IPS DF 4.7 (cell line): ENCODE measurements at regions not wholly inside any gene's neighbourhood (a gene's known extent, or its start where the extent isn't known, plus 50 kb on each side); places are given as distances from the start of the nearest gene placed in this dataset.

Experiments
- DNase-seq: peaks from one replicate; pipeline ENCODE4 v3.0.0-alpha.2; 2013; ENCODE audit warnings: low spot score; ENCODE audit errors: extremely low read depth

DNA sequence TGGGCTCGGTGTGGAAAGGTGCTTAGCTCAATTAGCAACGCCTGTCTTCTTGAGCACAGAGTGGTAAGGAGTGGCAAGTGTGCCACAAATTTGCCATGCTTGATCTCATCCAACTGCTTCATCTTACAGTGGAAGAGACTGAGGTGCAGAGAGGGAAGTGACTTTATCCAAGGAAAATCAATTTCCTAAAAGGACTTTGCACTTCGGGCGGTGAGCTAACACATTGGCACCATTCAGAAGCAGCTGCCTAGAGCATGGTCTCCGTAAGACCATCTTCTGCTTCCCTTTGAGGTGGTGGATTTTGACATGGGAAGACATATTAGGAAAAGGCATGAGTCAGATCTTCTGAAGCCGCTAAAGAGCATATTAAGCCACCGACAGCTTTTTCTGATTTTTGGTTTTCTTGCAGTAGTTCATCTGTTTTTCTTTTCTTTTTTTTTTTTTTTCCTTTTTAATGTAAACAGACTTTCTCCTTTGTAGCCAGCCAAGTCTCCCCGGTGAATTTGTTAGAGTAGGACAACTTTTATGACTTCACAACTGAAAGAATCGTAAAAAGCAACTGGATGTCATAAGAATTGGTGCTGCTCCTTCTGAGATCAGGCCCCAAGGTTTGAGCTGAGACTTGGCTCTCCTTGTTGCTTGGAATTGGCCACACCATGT, 273.2 kb downstream of the CDC5L start:
- DNase-seq, result no peak

DNA sequence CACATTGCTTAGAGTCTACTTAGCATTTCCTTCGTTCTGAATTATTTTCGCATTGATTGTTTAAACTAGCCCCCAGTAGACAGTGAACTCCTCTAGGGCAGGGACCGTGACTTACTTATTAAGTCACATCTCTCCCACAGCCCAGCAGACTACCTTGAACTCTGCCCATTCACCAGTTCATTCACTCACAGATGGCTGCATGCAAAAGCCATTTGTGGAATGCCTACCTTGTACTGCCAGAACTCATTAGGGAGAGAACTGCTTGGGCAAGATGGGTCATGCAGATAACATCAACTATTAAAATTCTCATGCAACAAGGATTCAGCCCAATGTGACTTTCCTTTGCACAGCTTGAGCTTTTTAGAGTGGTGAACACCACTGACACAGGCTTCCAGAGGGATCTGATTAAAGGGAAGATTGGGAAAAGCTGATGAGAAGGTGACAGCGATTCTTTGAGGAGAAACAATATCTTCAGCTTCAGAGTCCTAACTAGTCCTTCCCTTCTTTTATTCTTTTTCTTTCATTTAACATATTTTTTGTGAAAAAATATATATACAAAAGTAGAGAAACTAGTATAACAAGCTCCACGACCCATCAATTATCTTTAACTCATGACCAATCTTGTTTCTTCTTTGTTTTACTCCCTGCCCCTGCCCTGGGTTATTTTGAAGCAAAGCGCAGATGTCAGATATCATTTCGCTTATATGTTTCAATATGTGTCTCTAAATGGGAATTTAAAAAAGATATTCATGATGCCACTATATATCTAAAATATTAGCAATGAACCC, 273.9 kb downstream of the CDC5L start:
- DNase-seq, result no peak

DNA sequence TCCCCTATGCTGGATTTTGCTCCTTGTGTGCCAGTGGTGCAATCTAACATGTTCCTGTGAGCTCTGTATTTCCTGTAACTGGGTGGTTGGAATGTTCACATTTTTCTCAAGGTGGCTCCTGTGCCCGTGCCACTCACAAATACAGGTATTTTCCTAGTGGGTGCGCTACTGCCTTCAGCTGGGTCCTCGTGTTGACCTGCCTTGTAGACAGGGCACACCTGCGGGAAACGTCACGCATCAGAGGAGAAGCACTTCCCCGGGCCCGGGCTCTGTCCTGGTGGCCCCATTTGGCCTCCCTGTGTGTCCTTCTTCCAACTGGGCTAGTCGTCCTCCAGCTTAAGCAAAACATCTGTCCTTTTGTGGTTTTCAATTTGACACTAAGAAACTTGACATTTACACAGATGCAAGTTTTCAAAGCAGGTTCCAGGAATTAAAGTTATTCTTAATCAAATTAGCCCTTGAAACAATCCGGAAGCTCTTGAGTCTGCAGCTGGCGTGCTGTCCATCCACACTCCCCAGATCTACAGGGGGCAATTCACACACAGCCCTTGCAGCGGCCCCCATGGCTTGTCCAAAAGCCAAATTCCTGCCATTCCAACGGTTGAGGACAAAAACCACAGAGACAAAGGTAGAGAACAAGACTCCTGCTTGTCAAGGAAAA, 275.1 kb downstream of the CDC5L start:
- peak; percentile 87 for DNase-seq

DNA sequence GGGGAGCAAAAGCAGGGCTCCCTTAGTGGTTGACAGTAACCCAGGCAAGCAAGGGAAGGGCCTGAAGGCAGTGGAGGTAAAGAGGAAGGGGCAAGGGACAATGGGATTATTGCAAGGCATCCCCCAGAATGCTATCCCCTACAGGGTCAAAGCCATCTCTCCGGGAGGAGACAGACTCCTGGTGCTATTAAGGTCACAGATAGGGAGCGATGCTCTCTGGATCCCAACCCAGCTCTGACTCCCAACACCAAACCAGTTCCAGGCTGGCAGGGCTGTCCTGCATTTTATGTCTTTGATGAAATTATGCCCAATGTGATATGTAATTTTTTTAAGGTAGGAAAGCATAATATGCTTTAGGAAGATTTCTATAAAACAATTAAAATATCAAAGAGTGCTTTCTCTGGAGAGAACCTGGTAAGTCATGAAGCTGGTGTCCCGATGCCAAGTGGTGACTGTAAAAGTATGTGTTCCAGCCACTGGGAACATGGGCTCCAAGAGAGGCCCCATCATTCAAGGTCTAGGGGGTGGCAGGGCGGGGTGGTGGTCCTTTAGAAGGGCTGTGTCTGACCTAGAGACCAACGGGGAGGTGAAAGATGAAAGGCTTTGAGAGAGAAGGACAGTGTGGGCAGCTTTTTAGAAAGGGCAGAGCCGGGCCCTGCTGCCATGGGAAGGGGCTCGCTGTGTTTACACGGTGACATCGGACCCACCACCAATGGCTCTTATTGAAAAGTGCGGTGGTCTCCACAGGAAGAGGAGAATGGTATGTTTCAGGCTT, 276.5 kb downstream of the CDC5L start:
- no peak for DNase-seq

DNA sequence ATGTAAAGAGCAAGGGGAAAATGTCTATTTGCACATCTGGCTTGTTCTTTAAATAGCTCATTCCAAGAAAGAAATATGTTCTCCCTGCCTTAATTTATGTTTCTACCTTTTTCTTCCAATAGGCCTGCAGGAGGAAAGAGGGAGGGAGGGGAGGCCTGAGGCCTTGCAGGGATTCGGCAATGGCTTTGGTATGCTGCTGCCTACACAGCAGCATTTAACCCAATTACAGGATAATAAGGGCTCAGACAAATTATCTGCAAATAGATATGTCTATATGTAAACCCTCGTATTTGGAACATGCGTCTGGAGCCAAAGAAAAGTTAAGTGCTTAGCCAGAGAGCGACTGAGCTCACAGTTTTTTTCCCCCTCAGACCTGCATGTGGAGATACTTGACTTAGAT, 277.2 kb downstream of the CDC5L start:
- DNase-seq, result no peak

DNA sequence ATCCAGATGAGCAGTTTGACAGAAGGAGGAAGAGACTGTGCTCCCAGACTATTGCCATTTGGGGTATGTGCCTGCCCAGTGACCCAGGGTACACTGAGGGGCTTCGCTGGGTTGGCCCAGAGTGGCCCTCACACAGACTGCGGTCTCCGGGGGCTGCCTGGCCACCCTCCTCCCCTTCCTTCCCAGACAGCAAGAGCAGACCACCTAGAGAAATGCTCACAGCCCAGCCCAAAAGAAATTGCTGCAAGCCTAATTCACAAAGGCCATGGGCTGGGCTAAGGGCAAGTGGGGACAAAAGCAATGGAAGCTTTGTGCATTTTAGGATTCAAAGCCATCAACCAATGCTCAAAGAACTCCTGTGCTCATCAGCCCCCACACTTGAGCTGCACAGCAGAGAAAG, 277.6 kb downstream of the CDC5L start:
- DNase-seq, result no peak

DNA sequence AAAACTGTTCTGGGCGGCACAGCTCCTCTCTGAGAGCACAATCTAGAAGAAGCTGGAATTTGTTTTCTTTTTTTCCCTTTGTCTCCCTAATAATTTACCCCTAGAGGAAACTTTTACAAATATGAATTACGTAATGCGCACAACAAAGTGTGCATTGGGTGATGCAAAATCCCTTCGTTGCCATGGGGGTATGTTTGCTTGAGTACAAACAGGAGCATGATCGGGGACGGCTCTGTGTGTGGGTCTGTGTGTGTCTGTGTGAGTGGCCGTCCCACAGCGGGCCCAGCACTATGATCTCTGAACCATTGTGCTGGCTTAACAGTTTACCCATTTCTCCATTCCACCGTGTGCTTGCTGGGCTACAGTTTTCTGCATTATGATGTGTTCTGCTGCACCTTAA, 278.2 kb downstream of the CDC5L start:
- no peak for DNase-seq

DNA sequence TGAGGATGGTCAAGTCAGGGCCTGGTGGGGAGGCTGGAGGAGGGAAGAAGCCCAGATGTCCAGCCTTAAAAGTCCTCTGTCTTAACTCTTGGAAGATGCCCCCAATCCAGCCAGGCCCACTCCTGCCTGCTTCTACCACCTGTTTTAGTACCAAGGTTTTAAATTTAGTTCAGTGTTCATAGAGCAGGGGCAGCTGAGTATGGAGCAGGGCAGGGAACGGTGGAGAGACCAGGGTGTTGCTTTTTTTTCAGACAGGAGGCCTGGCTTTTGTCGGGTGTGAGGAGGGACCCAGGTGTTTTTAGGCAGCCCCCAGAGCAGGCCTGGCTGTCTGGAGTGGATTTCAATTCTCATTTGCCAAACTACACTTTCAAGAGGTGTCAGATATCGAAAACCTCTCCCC, 278.8 kb downstream of the CDC5L start:
- no peak for DNase-seq

DNA sequence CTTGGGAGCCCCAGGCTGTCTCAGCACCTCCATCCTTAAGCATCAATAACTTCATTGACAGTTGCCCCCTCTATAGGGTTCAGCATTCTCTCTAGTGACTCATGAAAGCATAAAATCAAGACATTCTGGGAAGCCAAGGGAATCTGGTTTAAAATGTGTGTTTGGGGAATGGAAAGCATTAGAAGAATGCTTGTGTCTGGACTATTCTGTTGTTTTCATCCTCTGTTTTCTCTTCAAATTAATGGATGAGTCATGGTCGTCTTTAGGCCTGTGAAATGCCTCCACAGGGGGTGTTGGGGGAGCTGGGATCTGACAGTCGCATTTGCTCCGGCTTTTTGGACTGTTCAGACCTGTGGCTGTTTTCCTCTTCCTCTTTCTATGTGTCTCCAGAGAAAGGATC, 279.7 kb downstream of the CDC5L start:
- peak; percentile 74 for DNase-seq

DNA sequence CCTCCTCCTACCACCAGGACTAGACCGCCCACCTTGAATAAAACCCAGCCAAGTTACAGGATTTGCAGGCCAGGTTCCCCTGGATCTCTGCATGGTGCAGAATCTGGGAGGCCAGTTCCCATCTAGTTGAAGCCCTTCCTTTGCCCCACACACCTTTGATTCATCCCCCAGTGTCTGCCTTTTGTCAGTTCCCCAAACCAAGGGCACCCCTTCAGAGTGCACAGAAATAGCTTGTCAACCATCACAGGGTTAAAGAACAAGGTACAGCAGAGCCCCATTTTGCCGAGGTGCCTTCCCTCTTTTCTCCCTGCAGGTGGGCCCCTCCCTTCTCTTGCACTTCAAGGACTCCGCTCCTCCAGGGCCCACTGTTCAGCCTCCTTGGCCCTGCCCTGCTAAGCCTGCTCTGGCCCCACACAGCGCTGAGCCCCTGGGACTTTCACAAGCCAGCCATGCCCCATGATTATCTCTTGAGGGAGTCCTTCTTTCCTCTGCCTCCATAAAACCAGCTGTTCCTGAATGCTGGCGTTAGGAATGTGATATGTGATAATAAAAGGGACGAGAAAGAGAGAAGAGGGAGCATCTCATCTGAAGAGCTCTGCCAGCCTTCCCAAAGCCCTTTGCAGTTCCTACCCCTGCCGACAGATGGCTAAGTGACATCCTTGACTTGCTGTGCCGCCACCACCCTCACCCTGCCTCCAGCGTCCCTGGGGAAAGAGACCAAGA, 280.3 kb downstream of the CDC5L start:
- DNase-seq, result no peak

DNA sequence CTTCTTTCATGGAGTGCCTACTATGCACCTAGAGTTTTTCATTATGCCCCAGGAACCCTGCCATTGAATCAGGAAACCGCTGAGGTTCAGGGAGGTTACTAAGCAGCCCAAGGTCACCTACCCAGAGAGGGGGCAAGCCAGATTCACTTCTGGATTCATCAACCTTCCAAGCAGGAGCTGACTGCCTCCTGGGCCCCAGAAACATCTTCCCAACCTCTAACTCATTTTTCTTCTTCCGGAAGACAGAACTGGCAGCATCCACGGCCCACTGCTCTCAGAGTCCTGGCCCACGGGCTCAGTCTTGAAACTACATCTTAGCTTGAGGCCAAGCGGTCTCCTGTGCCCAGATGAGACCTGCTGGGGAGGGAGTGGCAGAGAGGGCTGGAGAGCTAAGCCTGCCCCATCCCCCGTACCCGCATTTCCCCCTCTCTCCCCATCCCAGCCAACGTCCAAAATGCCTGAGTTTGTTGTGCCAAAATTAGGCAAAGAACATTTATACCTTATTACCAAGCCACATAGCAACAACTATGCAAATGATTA, 281.0 kb downstream of the CDC5L start:
- DNase-seq, result no peak

DNA sequence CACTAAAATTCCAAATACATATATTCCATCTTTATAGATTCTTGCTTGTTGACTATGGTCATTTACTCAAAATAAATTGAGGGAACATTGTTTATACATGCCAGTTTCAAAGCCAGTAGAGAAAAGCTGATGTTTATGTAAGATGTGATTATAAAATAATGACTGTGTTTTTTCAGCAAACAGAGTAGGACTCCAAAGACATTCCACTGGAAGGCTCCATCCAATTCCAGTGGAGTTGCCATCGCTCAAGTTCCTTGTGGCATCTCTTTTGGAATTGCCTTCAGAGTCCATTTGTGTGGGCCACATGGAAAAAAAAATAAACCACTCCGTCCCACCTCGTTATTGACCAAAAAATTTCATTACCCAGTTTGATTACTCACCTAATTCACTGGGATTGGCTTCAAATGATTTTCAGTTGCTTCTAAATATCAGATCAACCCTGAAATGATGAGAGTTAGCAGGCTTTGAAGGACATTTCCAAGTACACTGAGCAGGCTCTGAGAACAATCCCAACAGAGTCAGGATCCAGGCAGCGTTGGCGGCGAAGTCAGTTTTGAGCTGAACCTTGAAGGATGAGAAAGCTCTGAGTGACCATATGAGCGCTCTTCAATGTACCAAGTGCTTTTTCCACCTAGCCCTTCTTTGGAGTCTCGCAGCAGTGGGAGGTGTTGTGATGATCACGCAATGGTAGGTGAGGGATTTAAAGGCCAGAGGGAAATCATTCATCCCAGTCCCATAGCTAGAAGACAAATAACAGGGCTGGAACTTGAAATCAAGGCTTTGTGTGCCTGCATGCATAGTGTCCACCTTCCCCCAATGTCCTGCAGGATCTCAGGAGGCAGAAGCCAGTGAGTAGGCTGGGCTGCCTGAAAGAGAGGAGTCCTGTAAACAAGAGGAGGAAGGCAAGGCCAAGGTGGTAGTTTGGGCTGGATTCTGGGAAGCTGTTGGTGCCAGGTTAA, 281.7 kb downstream of the CDC5L start:
- no peak for DNase-seq

DNA sequence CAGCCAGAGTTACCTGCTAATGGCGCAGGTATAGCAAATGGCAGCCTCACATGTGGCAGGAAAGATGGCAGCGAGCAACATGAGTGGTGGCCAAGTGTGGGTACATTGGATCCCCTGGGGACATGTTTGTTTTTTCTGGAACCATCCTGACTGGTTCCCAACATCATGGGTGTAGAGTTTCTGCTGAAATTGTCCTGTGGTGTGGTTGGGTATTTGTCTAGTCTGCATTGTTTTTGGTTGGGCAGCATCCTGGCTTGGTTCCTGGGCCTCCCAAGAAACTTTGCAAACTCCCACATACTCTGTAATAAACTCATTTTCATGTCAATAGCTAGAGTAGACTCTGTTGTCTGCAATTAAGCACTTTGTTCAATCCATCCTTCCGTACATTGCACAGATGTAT, 282.6 kb downstream of the CDC5L start:
- DNase-seq, result no peak

DNA sequence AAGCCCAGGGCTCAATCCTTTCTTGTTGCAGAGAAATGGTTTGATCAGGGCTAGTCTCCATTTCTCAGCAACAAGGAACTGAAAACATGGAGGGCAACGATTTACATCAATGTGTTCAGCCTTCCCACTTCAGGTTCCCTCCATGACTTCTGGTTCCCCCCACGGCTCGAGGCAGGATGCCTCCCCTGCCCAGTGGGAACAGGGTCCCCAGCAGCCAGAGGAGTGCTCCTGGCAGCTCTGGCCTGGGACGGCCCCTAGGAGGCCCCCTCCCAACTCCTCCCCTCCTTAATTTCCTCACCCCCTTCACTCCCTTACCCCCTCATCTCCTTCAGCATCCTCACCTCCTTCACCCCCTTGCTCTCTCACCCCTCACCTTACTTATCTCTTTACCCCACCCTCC, 283.8 kb downstream of the CDC5L start:
- DNase-seq, result no peak

DNA sequence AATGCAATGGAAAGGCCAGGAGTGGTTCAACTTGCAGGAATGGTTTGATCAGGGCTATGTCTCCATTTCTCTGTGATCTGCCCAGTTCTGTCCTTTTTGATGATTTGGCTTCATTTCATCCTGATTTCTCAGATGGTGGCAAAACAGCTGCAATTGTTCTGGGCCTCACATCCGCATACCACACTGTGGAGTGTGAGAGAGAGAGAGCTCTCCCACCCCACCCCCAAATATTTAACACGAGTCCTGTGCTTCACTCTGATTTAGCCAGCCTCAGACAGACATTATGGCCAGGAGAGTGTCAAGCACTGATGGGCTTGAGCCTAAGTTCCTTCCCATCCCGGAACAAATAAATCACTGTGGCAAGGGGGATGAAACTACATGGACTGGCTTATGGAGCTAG, 284.6 kb downstream of the CDC5L start:
- DNase-seq, result no peak

DNA sequence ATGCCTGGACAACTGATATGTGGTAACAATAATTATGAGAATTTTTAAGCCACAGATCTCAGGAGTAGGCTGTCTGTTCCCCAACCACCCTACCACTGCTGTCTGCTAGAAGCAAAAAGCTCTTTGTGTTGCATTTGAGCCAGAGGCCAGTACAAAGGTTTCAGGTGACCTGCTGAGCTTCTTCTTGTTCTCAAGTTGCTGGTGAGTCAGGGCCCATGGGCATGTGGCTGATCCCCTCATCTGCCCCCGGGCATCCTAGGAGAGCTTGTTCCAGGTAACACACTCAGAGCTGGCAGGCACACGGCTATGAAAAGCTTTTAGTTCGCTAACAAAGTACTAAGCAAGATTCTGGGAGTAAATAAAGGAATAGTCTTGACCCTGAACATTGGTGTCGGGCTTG, 285.3 kb downstream of the CDC5L start:
- DNase-seq, result no peak

DNA sequence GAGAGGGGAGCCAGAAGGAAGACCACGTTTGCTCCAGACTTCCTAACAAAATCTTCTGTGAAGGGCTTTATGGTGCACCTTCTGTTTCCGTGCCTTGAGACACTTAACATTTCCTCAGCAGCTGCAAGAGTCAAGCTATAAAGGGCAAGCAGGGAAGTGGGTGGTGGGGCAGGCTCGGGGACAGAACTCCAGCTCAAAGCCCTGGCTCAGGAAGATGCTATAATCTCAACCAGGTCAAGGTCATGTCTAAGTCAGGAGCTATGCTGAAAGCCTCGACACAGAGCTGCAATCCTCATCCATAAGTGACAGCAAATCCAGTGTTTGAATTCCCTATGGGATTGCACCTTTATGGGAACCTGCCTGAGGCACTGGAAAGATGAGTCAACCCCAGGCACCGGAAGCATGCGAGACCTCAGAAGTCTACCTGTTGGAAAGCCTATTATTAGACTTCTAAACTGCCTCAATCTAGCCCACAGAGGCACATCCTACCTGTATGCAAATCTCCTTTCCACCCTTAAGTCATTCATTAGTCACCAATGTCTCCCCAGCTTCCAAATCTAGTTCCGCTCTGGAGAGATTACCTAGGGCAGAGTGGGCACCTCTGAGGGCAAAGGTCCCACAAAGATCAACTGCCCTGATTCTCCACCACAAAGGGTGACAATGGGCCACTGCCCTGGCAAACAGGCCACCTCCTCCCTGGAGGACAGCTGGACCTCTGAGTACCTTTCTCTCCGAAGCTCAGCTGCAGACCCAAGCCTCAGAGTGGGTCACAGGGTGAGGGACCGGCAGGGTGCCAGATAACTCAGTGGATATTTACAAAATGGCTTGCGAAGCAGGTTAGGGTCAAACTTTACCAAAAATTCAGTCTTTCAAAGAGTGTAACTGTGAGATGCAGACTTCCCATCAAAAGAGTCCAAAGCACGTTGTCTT, 287.0 kb downstream of the CDC5L start:
- DNase-seq, result no peak

DNA sequence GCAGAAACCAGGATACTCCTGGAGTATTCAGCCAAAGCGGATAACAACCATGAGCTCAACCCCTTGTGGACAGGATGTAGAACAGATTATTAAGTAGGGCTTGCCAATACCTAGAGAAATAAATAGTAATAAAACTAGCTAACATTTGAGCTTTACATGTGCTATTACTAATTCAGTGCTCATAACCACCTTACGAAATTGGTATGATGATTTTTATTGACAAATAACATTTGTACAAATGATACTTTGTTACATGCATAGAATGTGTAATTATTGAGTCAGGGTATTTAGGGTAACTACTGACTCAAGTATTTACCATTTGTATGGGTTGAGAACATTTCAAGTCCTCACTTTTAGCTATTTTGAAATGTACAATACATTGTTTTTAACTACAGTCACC, 287.9 kb downstream of the CDC5L start:
- DNase-seq, result no peak
